ENCODE measurements at regions not wholly inside any gene's neighbourhood (a gene's known extent, or its start where the extent isn't known, plus 50 kb on each side); places are given as distances from the start of the nearest gene placed in this dataset.

DNA sequence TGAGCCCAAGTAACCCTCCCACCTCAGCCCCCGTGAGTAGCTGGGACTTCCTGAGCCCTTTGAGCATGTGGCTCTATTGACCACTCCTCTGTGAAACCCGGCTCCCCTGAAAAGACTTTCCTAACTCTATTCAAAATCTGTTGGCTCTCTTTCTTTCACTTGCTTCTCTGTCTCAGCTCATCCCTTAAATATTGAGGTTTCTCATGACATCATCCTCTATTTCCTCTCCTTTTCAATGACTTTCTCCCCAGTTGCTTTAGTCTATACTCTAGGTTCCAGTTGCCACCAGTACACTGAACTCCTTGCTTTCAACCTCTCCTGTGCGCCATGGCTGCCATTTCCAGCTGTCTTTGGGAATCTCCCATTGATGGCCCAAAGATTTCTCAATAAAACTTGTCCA lies 79.8 kb upstream of the STK17B start:
- no peaks in the 10 kb centered on the region for H3K36me3 ChIP-seq (ENCODE audit: insufficient read depth, insufficient read length, low read length)

DNA sequence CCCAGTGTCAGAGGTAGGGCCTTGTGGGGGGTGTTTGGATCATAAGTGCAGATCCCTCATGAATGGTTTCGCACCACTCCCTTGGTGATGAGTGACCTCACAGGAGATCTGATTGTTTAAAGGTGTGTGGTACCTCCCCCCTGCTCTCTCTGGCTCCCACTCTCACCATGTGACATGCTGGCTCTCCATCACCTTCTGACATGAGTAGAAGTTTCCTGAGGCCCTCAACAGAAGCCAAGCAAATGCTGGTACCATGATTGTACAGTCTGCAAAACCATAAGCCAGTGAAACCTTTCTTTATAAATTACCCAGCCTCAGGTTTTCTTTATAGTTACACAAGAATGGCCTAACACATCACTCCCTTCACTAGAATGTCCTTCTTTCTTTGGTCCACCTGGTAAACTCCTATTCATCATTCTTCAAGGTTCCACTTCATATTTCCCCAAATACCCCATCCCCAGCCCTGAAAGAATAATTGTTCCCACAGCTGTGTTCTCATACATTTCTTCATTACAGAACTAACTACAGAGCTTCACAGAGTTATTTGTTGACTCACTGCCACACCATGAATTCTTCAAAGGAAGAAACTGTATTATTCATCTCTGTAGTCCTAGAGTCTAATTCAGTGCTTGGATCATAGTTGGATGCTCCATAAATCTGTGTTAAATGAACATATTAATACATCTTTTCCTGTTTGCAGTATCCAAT lies 81.2 kb upstream of the STK17B start:
- Histone ChIP-seq H3K27me3 (ENCODE audit: insufficient read depth, insufficient read length) (no peaks in the 10 kb centered on the region), H3K9ac (ENCODE audit: insufficient read length, low read depth) (no peak overlapping the region), H3K4me1 (ENCODE audit: insufficient read depth, insufficient read length) (no peaks in the 10 kb centered on the region), H3K9me3 (ENCODE audit: insufficient read depth, low read length) (no peaks in the 10 kb centered on the region), H3K4me3 (ENCODE audit: insufficient read length, low read depth) (no peak overlapping the region), H3K36me3 (ENCODE audit: insufficient read depth, insufficient read length, low read length) (no peaks in the 10 kb centered on the region)
- DNase-seq (ENCODE audit: low read depth, low spot score) = no peak
- TF ChIP-seq YY1 (IDR thresholded peaks at IDR 0.05; ENCODE audit: insufficient read depth, insufficient read length) = no peak
- no peak for TF ChIP-seq SUZ12 (IDR thresholded peaks at IDR 0.05; ENCODE audit: extremely low read depth, insufficient read depth, insufficient read length)
- TF ChIP-seq ZNF274 (IDR thresholded peaks at IDR 0.05; ENCODE audit: low read depth, low read length) = no peak

More for the DNA sequence above, 79.8 kb upstream of the STK17B start:
- Histone ChIP-seq H3K9ac (ENCODE audit: insufficient read length, low read depth) (no peak overlapping the region), H3K4me3 (ENCODE audit: insufficient read length, low read depth) (no peak overlapping the region), H3K4me1 (ENCODE audit: insufficient read depth, insufficient read length) (no peaks in the 10 kb centered on the region), H3K27me3 (ENCODE audit: insufficient read depth, insufficient read length) (no peaks in the 10 kb centered on the region), H3K9me3 (ENCODE audit: insufficient read depth, low read length) (no peaks in the 10 kb centered on the region)
- TF ChIP-seq SUZ12 (IDR thresholded peaks at IDR 0.05; ENCODE audit: extremely low read depth, insufficient read depth, insufficient read length) = no peak
- TF ChIP-seq YY1 (IDR thresholded peaks at IDR 0.05; ENCODE audit: insufficient read depth, insufficient read length) = no peak
- no peak for TF ChIP-seq ZNF274 (IDR thresholded peaks at IDR 0.05; ENCODE audit: low read depth, low read length)
- DNase-seq (ENCODE audit: low read depth, low spot score) = no peak

DNA sequence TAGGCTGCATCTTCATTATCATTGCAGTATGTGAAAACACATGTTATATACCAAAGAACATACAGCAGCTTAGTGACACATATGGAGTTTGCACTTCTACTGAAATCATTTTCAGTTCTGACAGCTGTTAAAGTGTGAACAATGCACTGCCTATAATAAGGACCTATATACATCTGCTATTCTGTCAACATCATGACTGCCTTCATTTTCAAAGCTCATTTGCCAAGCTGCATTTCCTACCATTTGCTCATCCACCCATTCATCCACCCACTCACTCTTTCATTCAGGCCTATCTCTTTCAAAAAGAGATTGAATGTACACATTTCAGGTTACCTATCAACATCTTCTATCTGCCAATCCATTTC lies 81.7 kb upstream of the STK17B start:
- H3K36me3 ChIP-seq (ENCODE audit: insufficient read depth, insufficient read length, low read length) = no peaks in the 10 kb centered on the region
- no peaks in the 10 kb centered on the region for H3K9me3 ChIP-seq (ENCODE audit: insufficient read depth, low read length)
- H3K4me1 ChIP-seq (ENCODE audit: insufficient read depth, insufficient read length) = no peaks in the 10 kb centered on the region
- H3K4me3 ChIP-seq (ENCODE audit: insufficient read length, low read depth) = no peak overlapping the region
- no peaks in the 10 kb centered on the region for H3K27me3 ChIP-seq (ENCODE audit: insufficient read depth, insufficient read length)
- TF ChIP-seq SUZ12 (IDR thresholded peaks at IDR 0.05; ENCODE audit: extremely low read depth, insufficient read depth, insufficient read length) (no peak), YY1 (IDR thresholded peaks at IDR 0.05; ENCODE audit: insufficient read depth, insufficient read length) (no peak), ZNF274 (IDR thresholded peaks at IDR 0.05; ENCODE audit: low read depth, low read length) (no peak)
- H3K9ac ChIP-seq (ENCODE audit: insufficient read length, low read depth) = no peak overlapping the region
- no peak for DNase-seq (ENCODE audit: low read depth, low spot score)

DNA sequence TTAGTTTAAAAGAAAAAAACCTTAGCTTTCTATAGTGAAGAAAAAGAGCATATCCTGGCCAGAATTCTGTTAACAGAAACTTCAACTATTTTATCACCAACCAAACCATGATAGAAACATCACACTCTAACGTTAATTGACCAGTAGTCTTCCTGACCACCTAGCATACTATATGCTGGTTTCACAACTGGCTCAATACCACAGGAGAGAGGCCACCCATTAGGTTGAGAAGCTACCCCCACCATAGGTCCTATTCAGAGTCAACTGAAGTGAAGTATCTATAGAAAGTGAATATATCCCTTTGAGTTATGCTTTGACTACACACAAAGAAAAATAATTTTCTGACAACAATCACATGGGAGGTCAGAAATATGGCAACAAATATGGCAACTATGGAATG lies 85.2 kb upstream of the STK17B start:
- Histone ChIP-seq H3K9ac (ENCODE audit: insufficient read length, low read depth) (no peak overlapping the region), H3K9me3 (ENCODE audit: insufficient read depth, low read length) (no peaks in the 10 kb centered on the region), H3K4me3 (ENCODE audit: insufficient read length, low read depth) (no peak overlapping the region), H3K4me1 (ENCODE audit: insufficient read depth, insufficient read length) (no peaks in the 10 kb centered on the region), H3K27me3 (ENCODE audit: insufficient read depth, insufficient read length) (no peaks in the 10 kb centered on the region), H3K36me3 (ENCODE audit: insufficient read depth, insufficient read length, low read length) (no peaks in the 10 kb centered on the region)
- TF ChIP-seq YY1 (IDR thresholded peaks at IDR 0.05; ENCODE audit: insufficient read depth, insufficient read length) (no peak), SUZ12 (IDR thresholded peaks at IDR 0.05; ENCODE audit: extremely low read depth, insufficient read depth, insufficient read length) (no peak)
- DNase-seq (ENCODE audit: low read depth, low spot score) = no peak

DNA sequence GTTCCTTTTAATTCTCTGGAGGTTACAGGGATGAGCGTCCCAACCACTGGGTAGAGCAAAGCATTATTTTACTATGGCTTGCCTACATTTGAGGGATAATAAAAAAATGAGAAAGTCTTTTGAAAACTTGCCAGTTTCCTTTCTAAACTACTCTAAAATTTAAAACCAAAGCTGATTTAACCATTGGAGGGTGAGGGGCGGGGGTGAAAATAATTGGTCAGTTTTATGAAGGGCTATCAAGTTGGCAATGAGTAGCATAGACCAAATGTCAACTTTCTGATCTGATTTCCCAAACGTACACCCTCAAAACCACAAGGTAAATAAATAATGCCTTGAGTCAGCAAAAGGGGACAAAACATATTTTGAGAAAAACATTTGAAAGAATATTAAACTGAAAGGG lies 85.7 kb upstream of the STK17B start:
- no peaks in the 10 kb centered on the region for H3K4me1 ChIP-seq (ENCODE audit: insufficient read depth, insufficient read length)
- TF ChIP-seq YY1 (IDR thresholded peaks at IDR 0.05; ENCODE audit: insufficient read depth, insufficient read length) (no peak), ZNF274 (IDR thresholded peaks at IDR 0.05; ENCODE audit: low read depth, low read length) (no peak), SUZ12 (IDR thresholded peaks at IDR 0.05; ENCODE audit: extremely low read depth, insufficient read depth, insufficient read length) (no peak)

DNA sequence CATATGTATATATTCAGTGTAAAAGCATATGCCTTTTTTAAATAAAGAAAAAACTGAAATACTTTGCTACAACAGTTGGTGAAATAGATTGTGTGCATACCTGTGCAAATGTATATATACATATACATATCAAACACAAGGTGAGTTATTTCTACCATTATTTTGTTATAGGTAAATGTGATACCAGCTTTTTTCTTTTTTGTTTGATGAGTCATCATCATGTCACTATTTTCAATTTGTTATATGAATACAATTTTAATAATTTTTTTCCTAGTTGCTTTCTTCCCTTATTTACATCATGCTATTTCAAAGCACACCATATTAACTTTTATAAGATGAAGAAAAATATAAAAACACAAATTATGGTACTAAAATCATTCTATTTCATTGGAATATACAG lies 87.0 kb upstream of the STK17B start:
- TF ChIP-seq ZNF274 (IDR thresholded peaks at IDR 0.05; ENCODE audit: low read depth, low read length) (no peak), SUZ12 (IDR thresholded peaks at IDR 0.05; ENCODE audit: extremely low read depth, insufficient read depth, insufficient read length) (no peak), YY1 (IDR thresholded peaks at IDR 0.05; ENCODE audit: insufficient read depth, insufficient read length) (no peak)
- no peaks in the 10 kb centered on the region for H3K36me3 ChIP-seq (ENCODE audit: insufficient read depth, insufficient read length, low read length)
- no peak for DNase-seq (ENCODE audit: low read depth, low spot score)

More for the DNA sequence above, 85.7 kb upstream of the STK17B start:
- Histone ChIP-seq H3K36me3 (ENCODE audit: insufficient read depth, insufficient read length, low read length) (no peaks in the 10 kb centered on the region), H3K4me3 (ENCODE audit: insufficient read length, low read depth) (no peak overlapping the region), H3K9ac (ENCODE audit: insufficient read length, low read depth) (no peak overlapping the region), H3K27me3 (ENCODE audit: insufficient read depth, insufficient read length) (no peaks in the 10 kb centered on the region), H3K9me3 (ENCODE audit: insufficient read depth, low read length) (no peaks in the 10 kb centered on the region)
- DNase-seq (ENCODE audit: low read depth, low spot score) = no peak

DNA sequence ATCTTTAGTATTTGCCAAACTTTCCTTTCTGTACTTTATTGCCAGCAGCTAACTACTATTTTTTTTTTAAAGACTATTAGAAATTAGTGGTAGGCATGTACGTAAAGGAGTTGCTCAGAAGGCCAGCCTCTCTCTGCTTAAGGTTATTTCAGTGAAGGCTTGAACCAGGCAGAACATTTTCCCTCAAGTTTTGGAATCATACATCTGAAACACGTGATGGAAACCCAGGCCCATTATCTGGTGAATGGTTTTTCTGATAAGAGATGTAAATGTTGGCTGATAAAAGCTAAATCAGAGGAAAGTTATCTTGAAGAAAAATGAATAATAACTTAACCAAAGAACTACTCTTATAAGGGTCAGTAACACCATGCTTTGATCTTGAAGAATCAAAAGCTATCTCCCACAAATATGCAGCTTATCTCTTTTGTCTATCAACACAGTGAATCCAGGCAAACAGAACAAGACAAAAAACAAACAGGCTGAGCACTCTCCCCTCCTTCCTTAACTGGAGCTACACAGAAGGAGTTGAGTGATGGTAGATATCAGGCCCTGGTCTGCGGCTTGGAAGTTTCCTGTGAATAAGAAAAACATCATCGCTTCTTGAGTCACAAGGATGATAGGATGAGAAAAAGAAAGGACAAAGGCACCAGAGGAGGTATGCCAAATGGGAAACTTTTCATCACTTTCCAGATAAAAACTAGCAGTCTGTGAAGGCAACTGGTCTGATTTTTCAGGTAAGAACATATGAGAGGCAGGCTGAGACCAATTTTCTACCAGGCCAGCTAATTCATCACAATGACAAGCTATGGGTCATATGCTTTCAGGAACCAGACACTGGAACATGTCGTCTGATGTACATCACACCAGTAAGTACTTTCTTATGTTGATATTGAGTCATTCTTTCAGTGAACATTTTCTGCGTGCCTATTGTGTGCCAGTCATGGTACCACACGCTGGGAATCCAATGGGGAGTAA lies 88.4 kb upstream of the STK17B start:
- no peaks in the 10 kb centered on the region for H3K36me3 ChIP-seq (ENCODE audit: insufficient read depth, insufficient read length, low read length)
- H3K4me1 ChIP-seq (ENCODE audit: insufficient read depth, insufficient read length) = no peaks in the 10 kb centered on the region
- DNase-seq (ENCODE audit: low read depth, low spot score) = no peak
- TF ChIP-seq SUZ12 (IDR thresholded peaks at IDR 0.05; ENCODE audit: extremely low read depth, insufficient read depth, insufficient read length) (no peak), YY1 (IDR thresholded peaks at IDR 0.05; ENCODE audit: insufficient read depth, insufficient read length) (no peak), ZNF274 (IDR thresholded peaks at IDR 0.05; ENCODE audit: low read depth, low read length) (no peak)
- no peaks in the 10 kb centered on the region for H3K9me3 ChIP-seq (ENCODE audit: insufficient read depth, low read length)
- no peak overlapping the region for H3K4me3 ChIP-seq (ENCODE audit: insufficient read length, low read depth)
- H3K9ac ChIP-seq (ENCODE audit: insufficient read length, low read depth) = no peak overlapping the region
- H3K27me3 ChIP-seq (ENCODE audit: insufficient read depth, insufficient read length) = no peaks in the 10 kb centered on the region

More for the DNA sequence above, 87.0 kb upstream of the STK17B start:
- H3K9ac ChIP-seq (ENCODE audit: insufficient read length, low read depth) = no peak overlapping the region
- no peak overlapping the region for H3K4me3 ChIP-seq (ENCODE audit: insufficient read length, low read depth)
- no peaks in the 10 kb centered on the region for H3K4me1 ChIP-seq (ENCODE audit: insufficient read depth, insufficient read length)
- no peaks in the 10 kb centered on the region for H3K27me3 ChIP-seq (ENCODE audit: insufficient read depth, insufficient read length)
- H3K9me3 ChIP-seq (ENCODE audit: insufficient read depth, low read length) = no peaks in the 10 kb centered on the region
